OCI-LY1 (cell line): ENCODE measurements at regions not wholly inside any gene's neighbourhood (a gene's known extent, or its start where the extent isn't known, plus 50 kb on each side); places are given as distances from the start of the nearest gene placed in this dataset.

Experiments
- H2AFZ ChIP-seq: fragments of 200-600 bp; sonication (generic), shearing (Covaris generic); 2 replicates; pipeline ENCODE4 v1.6.0; 2014; ENCODE audit warnings: antibody characterized with exemption, mild to moderate bottlenecking, low read length
- H3F3A ChIP-seq: fragments of 200-600 bp; sonication (generic), shearing (Covaris generic); 2 replicates; pipeline ENCODE4 v1.6.0; 2014; ENCODE audit warnings: mild to moderate bottlenecking, antibody characterized with exemption, low read length, moderate library complexity; ENCODE audit not compliant: insufficient read depth
- H3K27ac ChIP-seq: fragments of 200-600 bp; sonication (generic); 2 replicates; pipeline ENCODE4 v1.5.1; 2014; ENCODE audit warnings: low read length, mixed run types, mild to moderate bottlenecking, low read depth; ENCODE audit not compliant: poor library complexity, severe bottlenecking
- H3K27me3 ChIP-seq: fragments of 200-600 bp; sonication (generic); 2 replicates; pipeline ENCODE4 v1.6.0; 2014; ENCODE audit warnings: antibody characterized with exemption, mild to moderate bottlenecking, low read length, moderate library complexity; ENCODE audit not compliant: insufficient read depth
- H3K36me3 ChIP-seq: fragments of 200-600 bp; sonication (generic); 2 replicates; pipeline ENCODE4 v1.6.1; 2014; ENCODE audit warnings: mild to moderate bottlenecking, antibody characterized with exemption, low read length, moderate library complexity, mixed read lengths; ENCODE audit not compliant: insufficient read depth
- H3K4me1 ChIP-seq: fragments of 200-600 bp; sonication (generic); 2 replicates; pipeline ENCODE4 v1.5.1; 2014; ENCODE audit warnings: mild to moderate bottlenecking, low read length, moderate library complexity; ENCODE audit not compliant: insufficient read depth, severe bottlenecking
- H3K4me2 ChIP-seq: fragments of 200-600 bp; sonication (generic), shearing (Covaris generic); 2 replicates; pipeline ENCODE4 v1.6.1; 2014; ENCODE audit warnings: low read length
- H3K4me3 ChIP-seq: fragments of 200-600 bp; sonication (generic); 2 replicates; pipeline ENCODE4 v1.5.1; 2014; ENCODE audit warnings: low read length, low read depth, mild to moderate bottlenecking, mixed read lengths; ENCODE audit not compliant: poor library complexity, severe bottlenecking
- H3K79me2 ChIP-seq: fragments of 200-600 bp; shearing (Covaris generic); 2 replicates; pipeline ENCODE4 v1.6.1; 2016; ENCODE audit warnings: mixed run types, low read length, mixed read lengths; ENCODE audit not compliant: insufficient read depth
- H3K9ac ChIP-seq: fragments of 200-600 bp; sonication (generic), shearing (Covaris generic); 2 replicates; pipeline ENCODE4 v1.6.1; 2014; ENCODE audit warnings: mild to moderate bottlenecking, low read length, mixed read lengths
- H3K9me2 ChIP-seq: fragments of 200-600 bp; sonication (generic), shearing (Covaris generic); 2 replicates; pipeline ENCODE4 v1.6.1; 2014; ENCODE audit warnings: low read depth, mild to moderate bottlenecking, low read length, mixed read lengths
- H3K9me3 ChIP-seq: fragments of 200-600 bp; shearing (Covaris generic); 2 replicates; pipeline ENCODE4 v1.6.1; 2014; ENCODE audit warnings: low read length, mixed read lengths
- H4K20me1 ChIP-seq: fragments of 200-600 bp; sonication (generic), shearing (Covaris generic); 2 replicates; pipeline ENCODE4 v1.6.0; 2016; ENCODE audit warnings: mild to moderate bottlenecking, low read length; ENCODE audit not compliant: insufficient read depth
- CTCF ChIP-seq: fragments of 200-600 bp; sonication (generic), shearing (Covaris generic); IDR thresholded peaks from 2 replicates; pipeline ENCODE4 v1.5.1; 2017; ENCODE audit warnings: mild to moderate bottlenecking, antibody characterized with exemption, low read length, moderate library complexity, mixed read lengths
- EZH2 ChIP-seq: fragments of 200-600 bp; sonication (generic), shearing (Covaris generic); IDR thresholded peaks from 2 replicates; pipeline ENCODE4 v1.8.0; 2017; ENCODE audit warnings: borderline replicate concordance, mixed run types, mild to moderate bottlenecking, antibody characterized with exemption, low read length, moderate library complexity, mixed read lengths

GRCh38 chr4:149108626-149109025, 666.4 kb upstream of the NR3C2 start:
- Histone ChIP-seq H3K4me1 (no peaks in the 10 kb centered on the region), H3K9me2 (no peaks in the 10 kb centered on the region), H3F3A (no peaks in the 10 kb centered on the region), H3K79me2 (no peaks in the 10 kb centered on the region), H2AFZ (no peak overlapping the region), H3K4me3 (no peak overlapping the region), H3K9me3 (no peaks in the 10 kb centered on the region), H4K20me1 (no peaks in the 10 kb centered on the region), H3K36me3 (no peaks in the 10 kb centered on the region), H3K4me2 (no peak overlapping the region), H3K27ac (no peak overlapping the region), H3K9ac (no peak overlapping the region), H3K27me3 (no peaks in the 10 kb centered on the region)
- TF ChIP-seq CTCF (no peak), EZH2 (no peak)

- TF ChIP-seq EZH2 (no peak), CTCF (no peak)
Observed at GRCh38 chr4:149102765-149103164, 660.6 kb upstream of the NR3C2 start.

GRCh38 chr4:149101649-149102048, 659.4 kb upstream of the NR3C2 start:
- H3K4me3 ChIP-seq: no peak overlapping the region
- no peak overlapping the region for H3K9ac ChIP-seq
- H3K27me3 ChIP-seq: no peaks in the 10 kb centered on the region
- no peaks in the 10 kb centered on the region for H3K9me2 ChIP-seq
- H3K36me3 ChIP-seq: no peaks in the 10 kb centered on the region
- no peaks in the 10 kb centered on the region for H3K9me3 ChIP-seq
- H3F3A ChIP-seq: no peaks in the 10 kb centered on the region
- H3K27ac ChIP-seq: no peak overlapping the region
- TF ChIP-seq CTCF: no peak
- no peak for TF ChIP-seq EZH2
- H4K20me1 ChIP-seq: no peaks in the 10 kb centered on the region
- H2AFZ ChIP-seq: no peak overlapping the region
- H3K4me2 ChIP-seq: no peak overlapping the region
- H3K4me1 ChIP-seq: no peaks in the 10 kb centered on the region
- H3K79me2 ChIP-seq: no peaks in the 10 kb centered on the region

More at GRCh38 chr4:149102765-149103164, 660.6 kb upstream of the NR3C2 start:
- Histone ChIP-seq H2AFZ (no peak overlapping the region), H3K9me3 (no peaks in the 10 kb centered on the region), H3K27ac (no peak overlapping the region), H3K4me3 (no peak overlapping the region), H3K27me3 (no peaks in the 10 kb centered on the region), H3K4me1 (no peaks in the 10 kb centered on the region), H4K20me1 (no peaks in the 10 kb centered on the region), H3K36me3 (no peaks in the 10 kb centered on the region), H3K9me2 (no peaks in the 10 kb centered on the region), H3K79me2 (no peaks in the 10 kb centered on the region), H3K4me2 (no peak overlapping the region), H3K9ac (no peak overlapping the region), H3F3A (no peaks in the 10 kb centered on the region)
